NB4 (cell line): ENCODE measurements at regions not wholly inside any gene's neighbourhood (a gene's known extent, or its start where the extent isn't known, plus 50 kb on each side); places are given as distances from the start of the nearest gene placed in this dataset.

Experiments used
- DNase-seq: peaks from one replicate; pipeline ENCODE4 v3.0.0; 2010; ENCODE audit warnings: low read depth
- H3K4me3 ChIP-seq: one replicate; pipeline ENCODE4 v1.5.1; 2011; ENCODE audit warnings: mild to moderate bottlenecking, low read depth, low read length, moderate library complexity
- CTCF ChIP-seq: IDR thresholded peaks from one replicate; pipeline ENCODE4 v1.5.1; 2012; ENCODE audit warnings: low read depth, low read length
- MAX ChIP-seq: IDR thresholded peaks from 2 replicates; pipeline ENCODE4 v1.6.1; 2011; ENCODE audit warnings: low read depth, low read length
- MYC ChIP-seq: IDR thresholded peaks from 2 replicates; pipeline ENCODE4 v1.6.1; 2011; ENCODE audit warnings: low read depth, low read length
- POLR2A ChIP-seq: IDR thresholded peaks from 2 replicates; pipeline ENCODE4 v1.6.1; 2011; ENCODE audit warnings: mild to moderate bottlenecking; ENCODE audit not compliant: insufficient read length; ENCODE audit errors: extremely low read depth

- DNase-seq: no peak
- no peak for TF ChIP-seq MYC
- no peak overlapping the region for H3K4me3 ChIP-seq
Observed at GRCh38 chr13:97107815-97108529, 113.7 kb upstream of the OXGR1 start.

- no peak for DNase-seq
- no peak for TF ChIP-seq POLR2A
- TF ChIP-seq MYC: no peak
- TF ChIP-seq MAX: no peak
- no peak for TF ChIP-seq CTCF
- H3K4me3 ChIP-seq: no peak overlapping the region
Observed at GRCh38 chr13:97108530-97108900, 113.6 kb upstream of the MBNL2 start.

- no peak for TF ChIP-seq CTCF
- no peak for TF ChIP-seq POLR2A
- TF ChIP-seq MYC: no peak
- TF ChIP-seq MAX: no peak
- H3K4me3 ChIP-seq: no peak overlapping the region
- DNase-seq: no peak
Observed at GRCh38 chr13:97109256-97109655, 112.9 kb upstream of the MBNL2 start.

GRCh38 chr13:97109841-97110492 lies 112.2 kb upstream of the MBNL2 start:
- H3K4me3 ChIP-seq: no peak overlapping the region
- DNase-seq: peak; percentile 95
- TF ChIP-seq MAX (peak; percentile 93), CTCF (peak; percentile 76), POLR2A (no peak), MYC (peak; percentile 96)

GRCh38 chr13:97110936-97111335 lies 111.2 kb upstream of the MBNL2 start:
- no peak for DNase-seq
- H3K4me3 ChIP-seq: no peak overlapping the region
- no peak for TF ChIP-seq MAX
- no peak for TF ChIP-seq POLR2A
- no peak for TF ChIP-seq CTCF
- no peak for TF ChIP-seq MYC

GRCh38 chr13:97111756-97112155 lies 110.4 kb upstream of the MBNL2 start:
- no peak for DNase-seq
- H3K4me3 ChIP-seq: no peak overlapping the region
- TF ChIP-seq CTCF (no peak), MYC (no peak), MAX (no peak), POLR2A (no peak)
